Transverse colon (tissue), 3 donors: ENCODE measurements at regions not wholly inside any gene's neighbourhood (a gene's known extent, or its start where the extent isn't known, plus 50 kb on each side); places are given as distances from the start of the nearest gene placed in this dataset.

Experiments
- CTCF ChIP-seq, 5 experiments: fragments of 200-600 bp in 3 of 5; fragments of 450-650 bp in 2 of 5; sonication (generic) in 3 of 5; IDR thresholded peaks; 1 replicate in 2 of 5; 2 replicates in 3 of 5; pipeline ENCODE4 v1.5.1; 2016 to 2017; ENCODE audit warnings: antibody characterized with exemption in 5 of 5, inconsistent platforms in 3 of 5, mild to moderate bottlenecking in 2 of 5, moderate library complexity in 1 of 5
- EP300 ChIP-seq: sonication (generic); formaldehyde crosslinking; IDR thresholded peaks from one replicate; pipeline ENCODE4 v1.6.1; 2017; ENCODE audit warnings: antibody characterized with exemption, low read depth

GRCh38 chr11:100586361-100587101 lies 100.6 kb upstream of the ARHGAP42 start:
- TF ChIP-seq EP300 (no peak), CTCF (IDR thresholded peaks at IDR 0.05) (no peak)
